ENCODE measurements at regions not wholly inside any gene's neighbourhood (a gene's known extent, or its start where the extent isn't known, plus 50 kb on each side); places are given as distances from the start of the nearest gene placed in this dataset.

DNA sequence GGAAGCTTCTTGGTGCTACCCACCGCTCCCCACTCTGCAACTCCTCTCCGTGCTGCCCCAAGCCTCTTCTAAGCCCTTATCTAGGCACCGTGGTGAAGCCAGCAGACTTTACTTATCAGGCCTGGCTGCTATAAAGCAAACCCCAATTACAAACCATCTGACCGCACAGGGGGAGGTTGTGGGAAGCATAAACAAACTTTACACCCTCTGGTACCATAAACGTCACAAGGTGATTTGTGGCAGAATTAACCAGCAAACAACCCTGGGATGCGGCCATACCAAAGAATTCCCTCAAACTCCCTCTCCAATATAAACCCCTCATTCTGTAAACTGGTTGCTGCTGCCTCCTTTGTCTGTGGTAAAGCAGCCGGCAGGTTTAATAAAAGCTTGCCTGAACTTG lies 55.2 kb downstream of the MAGEC2 start:
- no peak for DNase-seq

DNA sequence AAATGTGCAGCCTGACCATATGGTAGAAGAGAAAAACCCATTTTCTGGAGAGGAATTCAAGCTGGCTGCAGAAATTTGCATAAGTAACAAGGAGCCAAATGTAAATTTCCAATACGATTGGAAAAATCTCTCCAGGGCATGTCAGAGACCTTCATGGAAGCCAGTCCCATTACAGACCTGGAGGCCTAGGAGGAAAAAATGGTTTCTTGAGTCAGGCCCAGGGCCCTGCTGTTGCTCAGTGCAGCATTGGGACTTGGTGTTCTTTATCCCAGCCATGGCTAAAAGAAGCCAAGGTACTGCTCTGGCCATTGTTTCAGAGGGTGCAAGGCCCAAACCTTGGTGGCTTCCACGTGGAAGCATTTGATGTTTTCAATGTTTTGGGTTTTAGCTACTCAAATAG lies 70.6 kb downstream of the MAGEC2 start:
- DNase-seq: no peak

DNA sequence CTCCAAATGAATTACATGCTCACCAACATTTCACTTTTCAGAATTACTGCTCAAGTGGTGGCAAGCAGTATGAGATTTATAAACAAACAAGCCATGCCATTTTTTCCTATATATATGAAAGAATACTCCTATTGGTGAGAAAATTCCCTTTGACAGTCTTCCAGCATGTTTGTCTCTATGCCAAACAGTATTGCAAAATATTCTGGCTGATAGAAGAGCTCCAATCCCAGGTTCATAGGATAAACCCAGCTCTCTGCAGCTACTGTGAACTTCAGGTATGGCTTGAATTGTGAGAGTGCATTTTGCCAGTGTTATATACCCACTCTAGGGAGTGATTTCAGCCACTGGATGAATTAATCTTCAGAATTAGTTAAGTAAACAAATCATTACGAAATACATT lies 108.8 kb downstream of the MAGEC2 start:
- DNase-seq: no peak

DNA sequence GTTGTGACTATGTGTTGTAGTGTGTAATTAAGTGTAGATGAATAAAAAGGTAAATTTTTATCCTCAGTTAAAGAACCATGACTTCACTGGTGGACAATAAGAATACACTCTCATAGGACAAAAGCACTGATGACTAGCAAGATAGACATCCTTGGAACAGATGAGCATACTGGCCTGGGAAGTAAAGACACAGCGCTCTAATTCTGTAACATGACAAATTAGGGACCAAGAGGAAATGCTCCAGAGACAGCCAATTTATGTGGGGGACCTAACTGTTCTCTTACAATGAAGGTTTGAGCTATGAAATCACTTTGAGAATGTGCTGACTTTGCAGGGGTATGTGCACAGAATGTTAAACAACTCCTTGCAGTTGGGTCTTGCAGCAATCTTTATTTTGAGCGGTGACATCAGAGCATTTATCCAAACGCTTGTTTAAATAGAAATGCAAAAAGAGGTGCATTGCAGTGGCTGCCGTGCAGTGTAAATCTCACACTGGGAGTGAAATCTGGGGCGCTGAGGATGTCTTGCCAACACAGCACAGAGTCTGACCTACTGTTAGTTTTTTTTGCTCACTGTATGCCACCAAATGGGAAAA lies 109.3 kb downstream of the MAGEC2 start:
- no peak for DNase-seq

DNA sequence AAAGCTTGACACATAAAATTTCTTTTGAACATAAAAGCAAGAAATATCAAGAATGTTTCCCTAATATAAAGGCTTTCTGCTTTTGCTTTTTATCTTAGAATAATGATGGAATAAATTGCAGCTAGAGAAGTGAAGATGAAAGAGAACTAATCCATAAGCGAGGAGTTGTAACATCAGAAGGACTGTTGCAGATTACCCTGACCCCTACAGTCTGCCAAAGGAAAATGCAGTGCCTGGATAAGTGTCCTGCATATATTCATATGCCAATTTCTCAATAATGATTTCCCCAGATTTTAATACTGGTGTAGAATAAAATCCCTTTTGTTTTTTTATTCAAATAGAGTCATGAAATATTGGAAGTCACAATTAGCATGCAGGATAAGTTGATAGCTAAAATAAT lies 115.9 kb downstream of the MAGEC2 start:
- peak; percentile 68 for DNase-seq

DNA sequence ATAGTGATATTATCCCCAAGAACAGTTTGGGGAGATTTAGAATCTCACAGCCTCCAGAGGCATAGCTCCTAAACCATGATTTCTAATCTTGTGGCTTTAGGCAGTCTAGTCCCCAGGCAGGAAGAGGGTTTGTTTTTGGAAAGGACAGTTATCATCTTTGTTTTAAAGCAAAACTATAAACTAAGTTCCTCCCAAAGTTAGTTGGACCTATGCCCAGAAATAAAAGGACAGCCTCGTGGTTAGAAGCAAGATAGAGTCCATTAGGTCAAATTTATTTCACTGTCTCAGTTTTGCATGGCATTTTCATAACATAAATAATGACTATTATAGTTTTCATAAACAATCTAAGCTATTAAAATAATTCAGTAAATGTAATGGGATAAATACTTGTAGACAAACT lies 120.5 kb downstream of the MAGEC2 start:
- DNase-seq: no peak

DNA sequence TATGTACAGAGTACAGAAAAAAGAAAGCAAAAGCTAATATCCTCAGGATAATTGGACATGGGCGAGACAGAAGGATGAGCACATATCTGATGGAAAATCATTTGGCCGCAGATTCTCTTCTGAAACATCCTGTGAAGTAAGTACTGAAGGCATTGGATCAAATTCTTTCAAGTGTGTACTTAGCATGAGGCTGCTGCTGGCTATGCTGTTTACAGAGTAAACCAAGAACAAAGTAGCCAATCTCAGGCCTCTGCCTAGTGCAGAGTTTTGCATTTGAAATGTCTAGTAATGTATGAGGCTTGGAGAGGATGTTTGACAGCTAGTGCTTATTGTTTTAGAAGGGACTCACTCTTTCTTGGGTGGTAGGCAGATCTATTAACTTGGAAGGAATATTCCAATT lies 128.5 kb downstream of the MAGEC2 start:
- DNase-seq: peak; percentile 83

DNA sequence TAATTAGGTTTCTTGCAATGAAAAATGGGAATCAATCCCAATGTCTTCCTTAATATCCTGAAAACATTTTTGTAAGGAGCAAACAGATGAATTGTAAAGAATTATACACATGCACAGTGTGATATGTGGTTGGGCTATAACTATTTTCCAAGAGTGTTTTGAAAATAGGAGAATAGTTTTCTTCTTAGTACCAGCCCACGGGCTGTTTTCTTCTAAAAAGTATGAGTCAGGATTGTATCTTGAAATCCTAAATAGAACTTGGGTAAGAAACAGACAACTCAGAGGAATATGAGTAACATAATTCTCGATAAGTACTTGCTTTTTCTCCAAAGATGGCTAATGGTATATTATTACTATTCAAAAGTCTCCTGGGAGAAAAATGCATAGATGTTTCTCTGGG lies 136.7 kb downstream of the MAGEC2 start:
- DNase-seq: no peak

DNA sequence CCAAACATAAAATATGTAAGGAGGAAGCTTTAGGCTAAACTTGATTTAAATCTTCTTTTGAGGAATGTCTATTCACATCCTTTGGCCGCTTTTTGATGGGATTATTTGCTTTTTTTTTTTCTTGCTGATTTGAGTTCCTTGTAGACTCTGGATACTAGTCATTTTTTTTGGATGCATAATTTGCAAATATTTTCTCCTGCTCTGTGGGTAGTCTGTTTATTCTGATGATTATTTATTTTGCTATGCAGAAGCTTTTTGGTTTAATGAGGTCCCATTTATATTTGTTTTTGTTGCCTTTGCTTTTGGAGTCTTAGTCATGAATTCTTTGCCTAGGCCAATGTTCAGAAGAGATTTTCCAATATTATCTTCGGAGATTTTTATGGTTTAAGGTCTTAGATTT lies 144.9 kb downstream of the MAGEC2 start:
- DNase-seq: no peak

DNA sequence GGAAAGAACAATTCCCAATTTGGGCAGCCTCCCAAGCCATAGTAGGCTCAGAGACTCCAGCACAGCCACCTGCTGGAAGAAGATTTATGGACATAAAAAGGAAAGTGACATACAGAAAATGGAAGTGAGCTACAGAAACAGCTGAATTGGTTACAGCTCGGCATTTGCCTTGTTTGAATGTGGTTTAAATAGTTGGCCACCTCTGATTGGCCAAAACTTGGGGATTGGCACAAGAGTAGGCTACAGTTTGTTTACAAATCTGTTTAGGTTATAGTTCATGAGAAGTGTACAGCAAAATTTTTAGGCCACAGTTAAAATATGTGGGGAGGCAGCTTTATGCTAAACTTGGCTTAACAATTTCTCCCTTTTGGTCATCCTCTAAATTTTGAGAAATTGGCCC lies 150.4 kb downstream of the MAGEC1 start:
- no peak for DNase-seq

DNA sequence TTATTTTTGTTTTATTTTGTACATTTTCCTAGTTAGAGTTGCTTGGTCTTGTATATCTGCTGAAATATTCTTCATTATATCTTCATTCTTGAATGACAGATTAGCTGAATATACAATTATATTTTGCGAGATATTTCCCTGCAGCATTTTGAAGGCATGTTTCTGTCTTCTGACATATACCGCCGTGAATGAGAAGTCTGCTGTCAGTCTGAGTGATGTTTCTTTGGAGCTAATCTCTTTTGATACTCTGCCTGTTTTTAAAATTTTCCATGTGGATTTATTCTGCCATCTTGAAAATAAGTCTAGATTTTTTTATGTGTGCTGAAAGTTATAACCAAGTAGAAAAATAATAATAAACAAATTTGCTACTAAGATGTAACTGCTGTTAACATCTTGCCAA lies 148.5 kb downstream of the MAGEC1 start:
- DNase-seq: no peak

DNA sequence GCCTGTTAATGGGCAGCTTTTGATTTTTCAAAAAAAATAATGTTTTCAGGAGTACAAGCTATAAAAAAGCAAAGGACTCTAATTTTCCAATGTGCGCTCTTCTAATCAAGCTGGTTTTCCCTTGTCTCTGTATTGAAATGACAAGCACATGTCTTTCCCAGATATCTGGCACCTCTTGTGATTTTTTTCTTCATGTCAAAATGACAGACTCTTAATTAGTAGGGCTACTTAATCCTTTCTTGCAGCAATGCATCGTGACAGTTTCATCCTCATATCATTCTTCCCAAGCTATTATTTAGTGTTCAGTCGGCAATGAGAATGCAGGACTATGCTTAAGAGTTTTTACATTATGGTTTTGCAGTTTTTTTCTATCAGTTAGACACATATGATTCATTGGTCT lies 139.5 kb downstream of the MAGEC1 start:
- no peak for DNase-seq

DNA sequence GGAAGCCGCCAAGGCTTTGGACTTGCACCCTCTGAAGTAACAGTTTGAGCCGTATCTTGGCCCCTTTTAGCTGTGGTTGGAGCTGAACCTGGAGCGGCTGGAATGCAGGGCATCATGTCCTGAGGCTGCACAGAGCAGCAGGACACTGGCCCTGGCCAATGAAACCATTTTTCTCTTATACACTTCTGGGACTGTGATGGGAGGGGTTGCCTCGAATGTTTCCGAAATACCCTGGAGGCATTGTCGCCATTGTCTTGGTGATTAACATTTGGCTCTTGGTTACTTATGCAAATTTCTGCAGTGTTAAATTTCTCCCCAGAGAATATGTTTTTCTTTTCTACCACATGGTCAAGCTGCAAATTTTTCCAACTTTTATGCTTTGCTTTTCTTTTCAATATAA lies 137.2 kb downstream of the MAGEC1 start:
- no peak for DNase-seq

DNA sequence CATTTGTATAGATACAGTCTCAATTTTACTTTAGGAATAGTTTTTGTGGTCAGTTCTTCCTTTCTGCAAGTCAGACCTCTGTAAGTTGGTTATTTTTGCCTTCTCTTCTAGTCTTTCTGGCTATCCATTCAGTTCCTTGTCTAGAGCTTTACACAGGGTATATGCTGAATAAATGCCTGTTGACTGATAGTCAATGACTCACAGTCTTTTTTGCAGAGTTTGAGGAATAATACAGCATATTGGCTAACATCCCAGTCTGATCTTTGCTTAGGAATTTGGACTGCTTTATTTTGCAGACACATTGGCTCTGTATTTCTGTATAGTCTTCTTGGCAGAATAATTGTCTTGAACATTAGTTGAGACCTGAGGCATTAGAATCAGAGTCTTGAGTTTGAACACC lies 132.4 kb downstream of the MAGEC1 start:
- DNase-seq: peak; percentile 11

DNA sequence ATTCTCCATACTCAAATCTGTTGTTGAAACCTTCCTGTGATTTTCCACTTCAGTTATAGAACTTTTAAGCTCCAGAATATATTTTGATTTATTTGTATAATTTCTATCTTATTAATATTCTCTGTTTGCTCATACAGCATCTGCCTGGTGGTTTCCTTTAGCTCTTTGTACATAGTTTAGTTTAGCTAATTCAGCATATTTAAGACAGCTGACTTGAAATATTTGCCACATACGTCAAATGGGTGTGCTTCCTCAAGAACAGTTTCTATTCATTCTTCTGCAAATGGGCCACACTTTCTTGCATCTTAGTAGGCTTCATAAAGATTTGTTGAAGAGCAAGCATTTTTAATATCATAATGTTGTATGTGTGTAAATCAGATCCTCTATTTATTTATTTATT lies 101.8 kb downstream of the MAGEC1 start:
- no peak for DNase-seq

DNA sequence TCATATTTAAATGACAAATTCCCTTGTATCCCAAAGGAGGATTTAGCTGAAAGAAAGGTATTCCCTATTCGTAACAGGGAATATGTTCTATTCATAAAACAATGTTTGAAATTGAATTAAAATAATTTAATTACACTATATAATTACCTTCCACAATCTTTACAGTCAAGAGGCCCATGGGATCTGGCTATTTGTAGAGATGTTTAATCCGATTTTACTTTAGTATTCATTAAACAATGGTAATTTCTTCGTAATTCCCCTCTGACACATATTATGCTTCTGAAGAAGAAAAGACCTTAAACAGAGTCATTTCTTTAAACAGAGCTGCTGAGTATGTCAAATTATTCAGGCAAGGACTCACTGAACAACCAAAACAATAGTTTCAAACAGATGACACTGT lies 98.8 kb downstream of the MAGEC1 start:
- DNase-seq: no peak

DNA sequence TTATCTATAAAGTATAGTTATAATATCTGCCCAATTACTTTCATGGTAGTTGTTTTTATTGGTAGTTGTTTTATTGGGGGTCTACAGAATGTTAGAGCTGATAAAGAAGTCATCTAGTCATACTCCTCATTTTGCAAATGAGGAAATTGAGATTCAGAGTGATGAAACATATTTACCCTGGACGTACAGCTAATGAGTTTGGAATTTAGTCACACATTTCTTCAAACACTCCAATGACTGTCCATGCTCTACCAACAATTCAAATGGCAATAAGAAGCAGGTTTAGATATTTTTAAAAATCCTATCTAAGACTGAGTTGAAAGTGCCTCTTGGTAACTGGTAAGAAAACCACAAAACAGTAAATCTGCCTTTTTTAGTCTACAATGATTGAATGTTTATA lies 98.2 kb downstream of the MAGEC1 start:
- no peak for DNase-seq

DNA sequence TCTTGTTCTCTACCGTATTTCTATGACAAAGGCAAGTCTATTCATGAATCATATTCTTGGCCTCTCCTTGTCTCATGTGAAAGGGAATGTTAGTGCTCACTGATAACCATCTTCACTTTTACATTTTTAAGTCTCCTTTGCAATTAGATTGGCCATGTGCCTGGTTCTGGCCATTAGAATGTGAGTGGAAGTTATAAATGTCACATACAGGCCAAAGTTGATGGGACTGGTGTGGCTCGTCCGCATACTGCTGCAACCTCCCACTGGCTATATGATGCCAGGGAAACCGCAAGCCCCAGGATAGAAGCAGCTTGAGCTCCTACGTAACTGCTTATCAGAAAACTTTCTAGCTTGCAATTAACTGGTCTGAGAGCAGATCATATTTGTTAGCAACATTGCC lies 86.1 kb downstream of the MAGEC1 start:
- DNase-seq: no peak

DNA sequence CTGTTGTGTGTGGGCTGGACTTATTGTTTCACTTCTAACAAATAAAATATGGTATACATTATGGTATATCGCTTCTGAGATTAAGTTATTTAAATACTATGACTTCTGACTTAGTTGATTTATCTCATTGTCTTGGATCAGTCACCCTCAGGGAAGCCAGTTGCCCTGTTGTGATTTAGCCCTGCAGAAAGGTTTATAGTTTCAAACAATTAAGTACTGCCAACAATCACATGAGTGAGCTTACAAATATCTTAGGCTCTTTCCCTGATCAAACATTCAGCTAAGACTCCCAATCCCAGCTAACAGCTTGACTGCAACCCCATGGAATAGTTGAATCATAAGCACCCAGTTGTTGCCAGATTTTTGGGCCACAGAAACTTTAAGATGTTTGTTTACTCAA lies 85.4 kb downstream of the MAGEC1 start:
- no peak for DNase-seq

DNA sequence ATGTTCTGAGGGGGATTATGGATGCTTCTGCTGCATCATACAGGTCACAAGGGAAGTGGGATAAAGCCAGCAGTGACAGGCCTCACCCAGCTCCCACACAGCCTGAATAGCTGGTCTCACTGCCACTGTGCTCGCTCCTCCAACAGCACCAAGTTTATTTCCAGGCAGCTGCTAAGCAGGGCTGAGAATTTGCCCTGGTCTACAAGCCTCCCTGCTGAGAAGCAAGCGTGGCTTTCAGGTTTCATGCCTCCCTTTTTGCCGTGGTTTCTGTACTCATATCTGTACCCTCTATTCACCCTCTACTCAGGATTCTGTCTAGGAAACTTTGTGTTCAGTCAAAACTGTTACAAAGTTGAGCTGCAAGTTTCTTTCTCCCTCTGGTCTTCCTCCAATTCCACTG lies 78.6 kb downstream of the MAGEC1 start:
- no peak for DNase-seq

DNA sequence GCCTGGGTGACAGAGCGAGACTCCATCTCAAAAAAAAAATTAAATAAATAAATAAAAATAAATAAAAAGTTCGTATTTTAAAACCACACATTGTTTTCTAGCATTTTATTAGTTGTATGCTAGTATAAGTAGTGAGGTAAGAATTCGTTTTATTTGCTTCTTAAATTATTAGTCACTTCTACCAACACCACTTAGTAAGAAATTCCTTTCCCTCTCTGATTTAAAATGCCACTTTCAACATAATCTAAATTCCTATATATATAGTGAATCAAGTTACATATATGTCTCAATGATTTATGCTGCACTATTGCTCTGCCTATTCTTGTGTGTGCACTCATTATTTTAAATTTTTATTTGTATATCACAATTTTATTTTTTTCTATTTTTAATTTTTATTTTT lies 72.1 kb downstream of the MAGEC1 start:
- DNase-seq: no peak

DNA sequence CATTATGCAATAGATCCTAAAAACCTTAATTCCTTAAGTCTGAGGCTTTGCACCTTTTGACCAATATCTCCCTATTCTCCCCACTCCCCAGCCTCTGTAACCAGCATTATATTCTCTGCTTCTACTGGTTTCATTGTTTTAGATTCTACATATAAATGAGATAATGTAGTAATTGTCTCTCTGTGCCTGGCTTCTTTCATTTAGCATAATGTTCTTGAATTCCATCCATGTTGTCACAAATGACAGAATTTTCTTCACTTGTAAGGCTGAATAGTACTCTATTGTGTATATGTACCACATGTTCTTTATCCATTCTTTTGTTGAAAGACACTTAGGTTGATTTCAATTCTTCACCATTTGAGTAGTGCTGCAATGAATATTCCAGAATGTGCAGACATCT lies 66.0 kb downstream of the MAGEC1 start:
- no peak for DNase-seq

DNA sequence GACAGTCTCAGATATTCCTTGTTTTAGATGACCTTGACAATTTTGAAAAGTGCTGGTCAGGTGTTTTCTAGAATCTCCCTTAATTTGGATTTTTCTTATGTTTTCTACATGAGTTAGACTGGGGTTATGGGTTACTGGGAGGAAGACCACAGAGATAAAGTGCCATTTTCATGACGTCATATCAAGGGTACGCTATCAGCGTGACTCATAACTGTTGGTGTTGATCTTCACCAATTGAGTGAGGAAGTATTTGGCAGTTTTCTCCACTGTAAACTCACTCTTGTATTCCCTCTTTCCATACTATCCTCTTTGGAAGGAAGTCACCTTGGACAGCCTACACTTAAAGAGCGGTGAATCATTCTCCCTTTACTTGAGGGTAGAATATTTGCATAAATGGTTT lies 56.9 kb downstream of the MAGEC1 start:
- DNase-seq: peak; percentile 29

Data from DMS53 (cell line).